Esophagus squamous epithelium (tissue), 4 donors: ENCODE measurements at regions not wholly inside any gene's neighbourhood (a gene's known extent, or its start where the extent isn't known, plus 50 kb on each side); places are given as distances from the start of the nearest gene placed in this dataset.

Source experiments
- CTCF ChIP-seq, 6 experiments: fragments of 450-650 bp in 4 of 6; fragments of 200-600 bp in 2 of 6; sonication (generic) in 2 of 6; IDR thresholded peaks; one replicate each; pipeline ENCODE4 v1.5.1; 2016 to 2019; ENCODE audit warnings: antibody characterized with exemption in 6 of 6, mild to moderate bottlenecking in 4 of 6, moderate library complexity in 4 of 6
- POLR2A ChIP-seq, 4 donors: fragments of 450-650 bp; IDR thresholded peaks; one replicate each; pipeline ENCODE4 v1.6.1; 2017; ENCODE audit warnings: antibody characterized with exemption in 4 of 4, mild to moderate bottlenecking in 4 of 4, moderate library complexity in 3 of 4

- TF ChIP-seq CTCF (IDR thresholded peaks at IDR 0.05) = no peak
- TF ChIP-seq POLR2A (IDR thresholded peaks at IDR 0.05) = no peak
Observed at GRCh38 chr13:23039266-23039935, 141.4 kb upstream of the SGCG start.
